ENCODE measurements at regions not wholly inside any gene's neighbourhood (a gene's known extent, or its start where the extent isn't known, plus 50 kb on each side); places are given as distances from the start of the nearest gene placed in this dataset.
"Not testable (repeated sequence)": the region's sequence is repeated elsewhere in the genome, so short reads cannot be mapped to it uniquely, and the experiment has no call there.

DNA sequence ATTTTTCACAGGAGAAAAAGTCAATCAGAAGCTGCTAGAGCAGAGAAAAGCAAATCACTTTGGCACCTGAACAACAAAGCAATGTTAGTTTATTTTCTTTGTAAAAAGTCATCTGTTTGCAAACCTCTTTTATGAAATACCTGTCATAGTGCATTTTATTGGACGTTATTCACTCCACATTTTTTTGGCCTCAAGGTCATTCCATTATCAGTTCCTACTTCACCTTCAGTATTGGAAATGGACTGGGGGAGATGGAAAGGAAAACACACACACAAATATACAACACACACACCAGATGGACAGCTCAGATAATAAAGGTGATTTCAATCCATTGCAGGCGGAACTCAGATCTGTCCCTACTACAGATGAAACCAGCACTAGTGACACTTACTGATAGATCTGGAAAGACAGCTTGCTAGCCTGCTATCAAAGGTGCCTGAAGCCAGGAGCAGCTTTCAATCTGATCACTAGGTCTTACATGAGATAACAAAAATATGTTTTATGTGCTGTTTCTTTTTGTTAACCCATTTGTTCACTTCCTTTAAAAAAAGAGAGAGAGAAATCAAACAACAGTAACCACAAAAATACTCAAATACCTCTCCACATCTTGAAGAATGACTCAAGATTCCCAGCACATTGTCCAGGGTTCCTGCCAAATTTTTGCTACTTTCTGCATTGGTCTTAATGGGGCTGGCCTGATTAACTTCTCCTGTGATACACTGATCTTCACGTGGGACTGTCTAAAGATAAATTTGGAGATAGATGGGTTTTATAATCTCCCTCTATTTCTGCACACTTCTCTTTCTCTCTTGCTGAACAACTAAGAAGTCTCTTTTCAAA lies 844.3 kb upstream of the TENM4 start:
- no peaks in the 10 kb centered on the region for H3K36me3 ChIP-seq (ENCODE audit: control insufficient read depth in 1 of 2, insufficient read depth in 2 of 2, low read length in 2 of 2)
- H3K27ac ChIP-seq (ENCODE audit: low read length) = no peak overlapping the region
- no peaks in the 10 kb centered on the region for H3K27me3 ChIP-seq (ENCODE audit: low read depth, low read length)
- H3K9me3 ChIP-seq (ENCODE audit: control insufficient read depth in 1 of 2, low read length in 2 of 2) = no peaks in the 10 kb centered on the region
- H3K4me3 ChIP-seq (ENCODE audit: low read depth in 1 of 2, low read length in 2 of 2) = no peak overlapping the region
- H3K4me1 ChIP-seq (ENCODE audit: control insufficient read depth in 1 of 2, insufficient read depth in 2 of 2, low read length in 2 of 2) = no peaks in the 10 kb centered on the region

DNA sequence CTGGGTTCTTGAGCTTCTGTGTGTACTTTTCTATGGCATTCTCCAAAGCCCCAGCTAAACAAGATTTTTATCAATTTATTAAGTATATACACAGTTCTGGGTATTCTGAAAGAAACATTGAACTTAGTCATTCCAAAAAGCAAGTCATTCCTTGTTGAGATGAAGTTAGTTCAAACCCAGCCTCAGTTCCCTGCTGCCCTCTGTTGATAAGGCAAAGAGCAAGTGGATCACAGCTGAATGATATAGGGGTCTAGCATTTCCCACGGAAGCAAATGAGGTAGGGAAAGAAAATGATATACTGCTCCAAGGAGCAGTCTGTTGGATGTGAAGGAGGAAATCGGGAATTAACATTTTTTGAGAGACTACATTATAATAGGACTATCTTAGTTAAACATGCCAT lies 841.8 kb upstream of the TENM4 start:
- Histone ChIP-seq H3K36me3 (ENCODE audit: control insufficient read depth in 1 of 2, insufficient read depth in 2 of 2, low read length in 2 of 2) (no peaks in the 10 kb centered on the region), H3K9me3 (ENCODE audit: control insufficient read depth in 1 of 2, low read length in 2 of 2) (no peaks in the 10 kb centered on the region), H3K27ac (ENCODE audit: low read length) (no peak overlapping the region), H3K4me1 (ENCODE audit: control insufficient read depth in 1 of 2, insufficient read depth in 2 of 2, low read length in 2 of 2) (no peaks in the 10 kb centered on the region), H3K4me3 (ENCODE audit: low read depth in 1 of 2, low read length in 2 of 2) (no peak overlapping the region), H3K27me3 (ENCODE audit: low read depth, low read length) (no peaks in the 10 kb centered on the region)

- H3K4me1 ChIP-seq (ENCODE audit: control insufficient read depth in 1 of 2, insufficient read depth in 2 of 2, low read length in 2 of 2) = no peaks in the 10 kb centered on the region
These were observed 840.4 kb upstream of the TENM4 start for GRCh38 chr11:80281194-80281593.

DNA sequence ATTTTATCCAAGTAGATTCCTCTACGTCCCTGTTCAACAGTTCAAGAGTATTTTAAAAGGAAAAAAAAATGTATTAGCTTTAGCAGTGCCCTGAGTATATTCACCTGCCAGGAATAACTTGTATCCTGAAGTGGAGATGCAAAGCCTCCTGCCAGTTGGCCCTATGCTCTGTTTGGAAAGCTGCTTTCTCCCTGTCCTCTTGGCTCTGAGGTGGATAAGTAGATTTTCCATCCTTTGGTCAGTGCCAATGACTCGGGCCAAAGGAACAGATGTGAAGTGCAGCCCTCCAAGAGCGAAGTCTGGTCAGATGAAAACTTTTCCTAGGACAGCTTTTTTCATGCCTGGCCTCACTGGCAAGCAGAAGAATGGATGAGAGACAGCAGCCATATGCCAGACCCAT lies 839.9 kb upstream of the TENM4 start:
- no peak overlapping the region for H3K27ac ChIP-seq (ENCODE audit: low read length)
- no peaks in the 10 kb centered on the region for H3K36me3 ChIP-seq (ENCODE audit: control insufficient read depth in 1 of 2, insufficient read depth in 2 of 2, low read length in 2 of 2)
- H3K9me3 ChIP-seq (ENCODE audit: control insufficient read depth in 1 of 2, low read length in 2 of 2) = no peaks in the 10 kb centered on the region
- no peaks in the 10 kb centered on the region for H3K4me1 ChIP-seq (ENCODE audit: control insufficient read depth in 1 of 2, insufficient read depth in 2 of 2, low read length in 2 of 2)
- H3K27me3 ChIP-seq (ENCODE audit: low read depth, low read length) = no peaks in the 10 kb centered on the region
- no peak overlapping the region for H3K4me3 ChIP-seq (ENCODE audit: low read depth in 1 of 2, low read length in 2 of 2)

More at GRCh38 chr11:80281194-80281593, 840.4 kb upstream of the TENM4 start:
- Histone ChIP-seq H3K9me3 (ENCODE audit: control insufficient read depth in 1 of 2, low read length in 2 of 2) (no peaks in the 10 kb centered on the region), H3K27ac (ENCODE audit: low read length) (no peak overlapping the region), H3K36me3 (ENCODE audit: control insufficient read depth in 1 of 2, insufficient read depth in 2 of 2, low read length in 2 of 2) (no peaks in the 10 kb centered on the region), H3K27me3 (ENCODE audit: low read depth, low read length) (no peaks in the 10 kb centered on the region), H3K4me3 (ENCODE audit: low read depth in 1 of 2, low read length in 2 of 2) (no peak overlapping the region)

- Histone ChIP-seq H3K4me1 (ENCODE audit: control insufficient read depth in 1 of 2, insufficient read depth in 2 of 2, low read length in 2 of 2) (no peaks in the 10 kb centered on the region), H3K36me3 (ENCODE audit: control insufficient read depth in 1 of 2, insufficient read depth in 2 of 2, low read length in 2 of 2) (no peaks in the 10 kb centered on the region), H3K27me3 (ENCODE audit: low read depth, low read length) (no peaks in the 10 kb centered on the region), H3K9me3 (ENCODE audit: control insufficient read depth in 1 of 2, low read length in 2 of 2) (no peaks in the 10 kb centered on the region), H3K27ac (ENCODE audit: low read length) (no peak overlapping the region), H3K4me3 (ENCODE audit: low read depth in 1 of 2, low read length in 2 of 2) (no peak overlapping the region)
These were observed 820.9 kb upstream of the TENM4 start for GRCh38 chr11:80261776-80262175.

DNA sequence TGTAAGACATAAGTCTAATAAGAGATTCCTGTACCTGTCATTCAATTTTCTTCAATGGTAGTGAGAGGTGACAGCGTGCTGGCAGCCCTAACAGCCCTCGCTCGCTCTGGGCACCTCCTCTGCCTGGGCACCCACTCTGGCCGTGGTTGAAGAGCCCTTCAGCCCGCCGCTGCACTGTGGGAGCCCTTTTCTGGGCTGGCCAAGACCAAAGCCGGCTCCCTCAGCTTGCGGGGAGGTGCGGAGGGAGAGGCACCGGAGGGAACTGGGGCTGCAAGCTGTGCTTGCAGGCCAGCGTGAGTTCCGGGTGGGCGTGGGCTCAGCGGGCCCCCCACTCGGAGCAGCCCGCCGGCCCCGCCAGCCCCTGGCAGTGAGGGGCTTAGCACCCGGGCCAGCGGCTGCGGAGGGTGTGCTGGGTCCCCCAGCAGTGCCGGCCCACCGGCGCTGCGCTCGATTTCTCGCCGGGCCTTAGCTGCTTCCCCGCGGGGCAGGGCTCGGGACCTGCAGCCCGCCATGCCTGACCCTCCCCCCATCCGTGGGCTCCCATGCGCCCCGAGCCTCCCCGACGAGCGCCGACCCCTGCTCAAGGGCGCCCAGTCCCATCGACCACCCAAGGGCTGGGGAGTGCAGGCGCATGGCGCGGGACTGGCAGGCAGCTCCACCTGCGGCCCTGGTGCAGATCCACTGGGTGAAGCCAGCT lies 816.6 kb upstream of the TENM4 start:
- H3K36me3 ChIP-seq (ENCODE audit: control insufficient read depth in 1 of 2, insufficient read depth in 2 of 2, low read length in 2 of 2); H3K27ac ChIP-seq (ENCODE audit: low read length); H3K27me3 ChIP-seq (ENCODE audit: low read depth, low read length): not testable (repeated sequence)

GRCh38 chr11:80255021-80255420 lies 814.2 kb upstream of the TENM4 start:
- H3K27ac ChIP-seq (ENCODE audit: low read length) = no peak overlapping the region
- no peaks in the 10 kb centered on the region for H3K9me3 ChIP-seq (ENCODE audit: control insufficient read depth in 1 of 2, low read length in 2 of 2)
- H3K4me1 ChIP-seq (ENCODE audit: control insufficient read depth in 1 of 2, insufficient read depth in 2 of 2, low read length in 2 of 2) = no peaks in the 10 kb centered on the region
- no peaks in the 10 kb centered on the region for H3K36me3 ChIP-seq (ENCODE audit: control insufficient read depth in 1 of 2, insufficient read depth in 2 of 2, low read length in 2 of 2)
- H3K27me3 ChIP-seq (ENCODE audit: low read depth, low read length) = no peaks in the 10 kb centered on the region
- no peak overlapping the region for H3K4me3 ChIP-seq (ENCODE audit: low read depth in 1 of 2, low read length in 2 of 2)

More for the DNA sequence above, 816.6 kb upstream of the TENM4 start:
- H3K4me1 ChIP-seq (ENCODE audit: control insufficient read depth in 1 of 2, insufficient read depth in 2 of 2, low read length in 2 of 2); H3K4me3 ChIP-seq (ENCODE audit: low read depth in 1 of 2, low read length in 2 of 2); H3K9me3 ChIP-seq (ENCODE audit: control insufficient read depth in 1 of 2, low read length in 2 of 2): not testable (repeated sequence)

- Histone ChIP-seq H3K4me1 (ENCODE audit: control insufficient read depth in 1 of 2, insufficient read depth in 2 of 2, low read length in 2 of 2) (no peaks in the 10 kb centered on the region), H3K27me3 (ENCODE audit: low read depth, low read length) (no peaks in the 10 kb centered on the region), H3K27ac (ENCODE audit: low read length) (no peak overlapping the region), H3K36me3 (ENCODE audit: control insufficient read depth in 1 of 2, insufficient read depth in 2 of 2, low read length in 2 of 2) (no peaks in the 10 kb centered on the region), H3K4me3 (ENCODE audit: low read depth in 1 of 2, low read length in 2 of 2) (no peak overlapping the region), H3K9me3 (ENCODE audit: control insufficient read depth in 1 of 2, low read length in 2 of 2) (no peaks in the 10 kb centered on the region)
These were observed 800.9 kb upstream of the TENM4 start for GRCh38 chr11:80241766-80242165.

- no peaks in the 10 kb centered on the region for H3K4me1 ChIP-seq (ENCODE audit: control insufficient read depth in 1 of 2, insufficient read depth in 2 of 2, low read length in 2 of 2)
These were observed 799.4 kb upstream of the TENM4 start for GRCh38 chr11:80240245-80240644.

GRCh38 chr11:80239217-80239616 lies 798.4 kb upstream of the TENM4 start:
- no peak overlapping the region for H3K27ac ChIP-seq (ENCODE audit: low read length)

More at GRCh38 chr11:80240245-80240644, 799.4 kb upstream of the TENM4 start:
- Histone ChIP-seq H3K27me3 (ENCODE audit: low read depth, low read length) (no peaks in the 10 kb centered on the region), H3K4me3 (ENCODE audit: low read depth in 1 of 2, low read length in 2 of 2) (no peak overlapping the region), H3K9me3 (ENCODE audit: control insufficient read depth in 1 of 2, low read length in 2 of 2) (peaks cover 0 to 8% of the 10 kb centered on the region in 2 donors), H3K27ac (ENCODE audit: low read length) (no peak overlapping the region), H3K36me3 (ENCODE audit: control insufficient read depth in 1 of 2, insufficient read depth in 2 of 2, low read length in 2 of 2) (no peaks in the 10 kb centered on the region)

DNA sequence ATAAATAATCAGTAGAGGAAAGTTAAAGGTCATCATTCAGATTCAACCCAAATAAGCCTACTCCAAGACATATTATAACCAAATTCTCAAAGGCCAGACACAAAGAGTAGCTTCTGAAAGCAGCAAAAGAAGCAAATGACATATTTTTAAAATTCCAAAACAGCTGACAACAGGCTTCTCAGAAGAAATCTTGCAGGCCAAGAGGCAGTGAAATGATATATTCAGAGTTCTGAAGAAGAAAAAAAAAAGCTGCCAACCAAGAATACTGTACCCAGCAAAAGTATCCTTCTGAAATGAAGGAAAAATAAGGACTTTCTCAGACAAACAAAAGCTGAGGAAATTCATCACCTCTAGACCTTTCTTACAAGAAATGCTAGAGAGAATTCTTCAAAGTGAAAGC lies 787.1 kb upstream of the TENM4 start:
- Histone ChIP-seq H3K4me3 (ENCODE audit: low read depth in 1 of 2, low read length in 2 of 2) (peak overlapping the region in 1 of 2 donors; percentile 35), H3K9me3 (ENCODE audit: control insufficient read depth in 1 of 2, low read length in 2 of 2) (peaks cover 7 to 12% of the 10 kb centered on the region in 2 donors), H3K27ac (ENCODE audit: low read length) (no peak overlapping the region), H3K4me1 (ENCODE audit: control insufficient read depth in 1 of 2, insufficient read depth in 2 of 2, low read length in 2 of 2) (no peaks in the 10 kb centered on the region), H3K27me3 (ENCODE audit: low read depth, low read length) (no peaks in the 10 kb centered on the region), H3K36me3 (ENCODE audit: control insufficient read depth in 1 of 2, insufficient read depth in 2 of 2, low read length in 2 of 2) (no peaks in the 10 kb centered on the region)

More at GRCh38 chr11:80239217-80239616, 798.4 kb upstream of the TENM4 start:
- no peaks in the 10 kb centered on the region for H3K36me3 ChIP-seq (ENCODE audit: control insufficient read depth in 1 of 2, insufficient read depth in 2 of 2, low read length in 2 of 2)
- H3K4me3 ChIP-seq (ENCODE audit: low read depth in 1 of 2, low read length in 2 of 2) = no peak overlapping the region
- H3K4me1 ChIP-seq (ENCODE audit: control insufficient read depth in 1 of 2, insufficient read depth in 2 of 2, low read length in 2 of 2) = no peaks in the 10 kb centered on the region
- H3K9me3 ChIP-seq (ENCODE audit: control insufficient read depth in 1 of 2, low read length in 2 of 2) = peaks cover 0 to 14% of the 10 kb centered on the region in 2 donors
- no peaks in the 10 kb centered on the region for H3K27me3 ChIP-seq (ENCODE audit: low read depth, low read length)

Data from muscle layer of duodenum (tissue), 2 donors.